A673 (cell line): ENCODE measurements at regions not wholly inside any gene's neighbourhood (a gene's known extent, or its start where the extent isn't known, plus 50 kb on each side); places are given as distances from the start of the nearest gene placed in this dataset.

Experiments
- EZH2 ChIP-seq: fragments of 200-600 bp; sonication (generic); IDR thresholded peaks from 2 replicates; pipeline ENCODE4 v1.6.1; 2017; ENCODE audit warnings: borderline replicate concordance, low read depth, mild to moderate bottlenecking, mixed read lengths, antibody characterized with exemption, low read length; ENCODE audit not compliant: poor library complexity, severe bottlenecking
- TF ChIP-seq, protein P1 (sequence below): fragments of 300-800, 200-600 bp; sonication (generic); conservative IDR thresholded peaks from 2 replicates; pipeline ENCODE4 v1.5.1; 2017; ENCODE audit warnings: low read depth, mild to moderate bottlenecking, antibody characterized with exemption, low read length, moderate library complexity, mixed read lengths

DNA sequence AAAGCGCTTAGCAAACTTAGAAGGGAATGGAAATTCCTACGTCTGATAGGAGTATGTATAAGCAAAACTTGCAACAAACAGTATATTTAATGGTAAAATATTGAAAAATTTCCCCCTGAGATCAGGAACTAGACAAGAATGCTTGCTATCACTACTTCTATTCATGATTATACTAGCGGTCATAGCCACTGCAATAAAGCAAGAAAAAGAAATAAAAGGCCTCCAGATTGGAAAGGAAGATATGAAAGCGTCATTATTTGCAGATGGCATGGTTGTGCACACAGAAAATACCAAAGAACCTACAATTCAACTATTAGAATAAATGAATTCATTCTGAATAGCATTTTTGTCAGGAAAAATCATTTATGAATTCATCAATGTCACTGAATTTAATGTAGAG, 87.2 kb upstream of the BCOR start:
- TF ChIP-seq, protein P1, sequence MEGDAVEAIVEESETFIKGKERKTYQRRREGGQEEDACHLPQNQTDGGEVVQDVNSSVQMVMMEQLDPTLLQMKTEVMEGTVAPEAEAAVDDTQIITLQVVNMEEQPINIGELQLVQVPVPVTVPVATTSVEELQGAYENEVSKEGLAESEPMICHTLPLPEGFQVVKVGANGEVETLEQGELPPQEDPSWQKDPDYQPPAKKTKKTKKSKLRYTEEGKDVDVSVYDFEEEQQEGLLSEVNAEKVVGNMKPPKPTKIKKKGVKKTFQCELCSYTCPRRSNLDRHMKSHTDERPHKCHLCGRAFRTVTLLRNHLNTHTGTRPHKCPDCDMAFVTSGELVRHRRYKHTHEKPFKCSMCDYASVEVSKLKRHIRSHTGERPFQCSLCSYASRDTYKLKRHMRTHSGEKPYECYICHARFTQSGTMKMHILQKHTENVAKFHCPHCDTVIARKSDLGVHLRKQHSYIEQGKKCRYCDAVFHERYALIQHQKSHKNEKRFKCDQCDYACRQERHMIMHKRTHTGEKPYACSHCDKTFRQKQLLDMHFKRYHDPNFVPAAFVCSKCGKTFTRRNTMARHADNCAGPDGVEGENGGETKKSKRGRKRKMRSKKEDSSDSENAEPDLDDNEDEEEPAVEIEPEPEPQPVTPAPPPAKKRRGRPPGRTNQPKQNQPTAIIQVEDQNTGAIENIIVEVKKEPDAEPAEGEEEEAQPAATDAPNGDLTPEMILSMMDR, result no peak
- no peak for TF ChIP-seq EZH2
